ENCODE measurements at regions not wholly inside any gene's neighbourhood (a gene's known extent, or its start where the extent isn't known, plus 50 kb on each side); places are given as distances from the start of the nearest gene placed in this dataset.

GRCh38 chr10:118823256-118823907 lies 68.6 kb upstream of the CACUL1 start:
- H3K4me1 ChIP-seq (replicated peaks in 1 of 2), result peaks cover 13 to 25% of the 10 kb centered on the region in 2 donors
- intact Hi-C loops (cut with DNase I), result no loop called here
- 36 to 74% (median 55%) methylated on average over 4 of the region's 4 CpGs for WGBS, 4 donors
- H3K27ac ChIP-seq, result peak overlapping the region in 4 of 5 donors; percentile 9 to 74 (median 50)
- H3K27me3 ChIP-seq, result no peaks in the 10 kb centered on the region
- H3K4me3 ChIP-seq, result no peak overlapping the region
- no peak for TF ChIP-seq CTCF (IDR thresholded peaks at IDR 0.05)
- no peak for TF ChIP-seq POLR2A (IDR thresholded peaks at IDR 0.05)
- no peaks in the 10 kb centered on the region for H3K9me3 ChIP-seq (replicated peaks in 1 of 3)
- H3K36me3 ChIP-seq (replicated peaks in 1 of 2), result no peaks in the 10 kb centered on the region
- DNase-seq, result peak in 5 of 7 donors; percentile 32 to 59 (median 41)

- TF ChIP-seq CTCF (IDR thresholded peaks at IDR 0.05), result no peak
- no peak for TF ChIP-seq POLR2A (IDR thresholded peaks at IDR 0.05)
- no peak overlapping the region for H3K4me3 ChIP-seq
- no peaks in the 10 kb centered on the region for H3K9me3 ChIP-seq (replicated peaks in 1 of 3)
- peaks cover 12 to 18% of the 10 kb centered on the region in 2 donors for H3K4me1 ChIP-seq (replicated peaks in 1 of 2)
- intact Hi-C loops (cut with DNase I), result no loop called here
- 0 to 88% (median 71%) methylated on average over 1 of the region's 1 CpG; no CpG with 5 or more reads in 1 of the 4 donors for WGBS, 4 donors
- no peak overlapping the region for H3K27ac ChIP-seq
- peak in 2 of 7 donors; percentile 35 for DNase-seq
- H3K36me3 ChIP-seq (replicated peaks in 1 of 2), result no peaks in the 10 kb centered on the region
- no peaks in the 10 kb centered on the region for H3K27me3 ChIP-seq
These were observed 72.3 kb upstream of the CACUL1 start for GRCh38 chr10:118827053-118827452.

GRCh38 chr10:118827466-118828155 lies 72.8 kb upstream of the CACUL1 start:
- intact Hi-C loops (cut with DNase I), result no loop called here
- H3K9me3 ChIP-seq (replicated peaks in 1 of 3), result no peaks in the 10 kb centered on the region
- WGBS, 4 donors, result 80 to 90% (median 88%) methylated on average over 6 to 7 of the region's 7 CpGs

More at GRCh38 chr10:118827466-118828155, 72.8 kb upstream of the CACUL1 start:
- TF ChIP-seq CTCF (IDR thresholded peaks at IDR 0.05) (no peak), POLR2A (IDR thresholded peaks at IDR 0.05) (no peak)
- H3K4me1 ChIP-seq (replicated peaks in 1 of 2), result peaks cover 17 to 24% of the 10 kb centered on the region in 2 donors
- no peaks in the 10 kb centered on the region for H3K36me3 ChIP-seq (replicated peaks in 1 of 2)
- H3K27me3 ChIP-seq, result no peaks in the 10 kb centered on the region
- no peak overlapping the region for H3K4me3 ChIP-seq
- no peak for DNase-seq
- H3K27ac ChIP-seq, result no peak overlapping the region

Data from adrenal gland (tissue), 9 donors.